ENCODE measurements at regions not wholly inside any gene's neighbourhood (a gene's known extent, or its start where the extent isn't known, plus 50 kb on each side); places are given as distances from the start of the nearest gene placed in this dataset.

- peak in 4 of 7 experiments; percentile 16 to 57 (median 36) for TF ChIP-seq CTCF (IDR thresholded peaks at IDR 0.05)
- no peak for TF ChIP-seq EP300 (IDR thresholded peaks at IDR 0.05)
- peak in 1 of 3 donors; percentile 2 for TF ChIP-seq POLR2AphosphoS5 (IDR thresholded peaks at IDR 0.05)
- no peak for TF ChIP-seq POLR2A (IDR thresholded peaks at IDR 0.05)
These were observed 53.6 kb upstream of the FRMD1 start for GRCh38 chr6:168132531-168133167.

All from stomach (tissue), 4 donors.